ENCODE measurements at regions not wholly inside any gene's neighbourhood (a gene's known extent, or its start where the extent isn't known, plus 50 kb on each side); places are given as distances from the start of the nearest gene placed in this dataset.

GRCh38 chr5:133875179-133875578 lies 93.2 kb downstream of the C5orf15 start:
- H3K36me3 Mint-ChIP-seq, result peaks cover 5% of the 10 kb centered on the region
- H3K9me3 Mint-ChIP-seq, result peaks cover 6% of the 10 kb centered on the region
- ATAC-seq (ENCODE audit: low read depth) (no peak), DNase-seq (no peak)
- no peak overlapping the region for H3K27ac Mint-ChIP-seq
- POLR2A ChIA-PET, result no interaction called here
- no peak overlapping the region for H3K4me3 Mint-ChIP-seq
- no peaks in the 10 kb centered on the region for H3K27me3 Mint-ChIP-seq
- peaks cover 6% of the 10 kb centered on the region for H3K4me1 Mint-ChIP-seq

GRCh38 chr5:133873449-133873848 lies 95.0 kb downstream of the C5orf15 start:
- no peak for DNase-seq
- POLR2A ChIA-PET, result no interaction called here
- Mint-ChIP-seq H3K4me1 (peaks cover 13% of the 10 kb centered on the region), H3K27me3 (no peaks in the 10 kb centered on the region), H3K36me3 (peaks cover 5% of the 10 kb centered on the region), H3K4me3 (no peak overlapping the region), H3K9me3 (peaks cover 6% of the 10 kb centered on the region), H3K27ac (no peak overlapping the region)
- no peak for ATAC-seq (ENCODE audit: low read depth)

GRCh38 chr5:133870661-133871060 lies 97.8 kb downstream of the C5orf15 start:
- POLR2A ChIA-PET, result no interaction called here
- ATAC-seq (ENCODE audit: low read depth) (no peak), DNase-seq (no peak)
- Mint-ChIP-seq H3K9me3 (peaks cover 6% of the 10 kb centered on the region), H3K4me1 (peaks cover 13% of the 10 kb centered on the region), H3K27me3 (no peaks in the 10 kb centered on the region), H3K4me3 (no peak overlapping the region), H3K36me3 (peaks cover 5% of the 10 kb centered on the region), H3K27ac (no peak overlapping the region)

- no peaks in the 10 kb centered on the region for H3K27me3 Mint-ChIP-seq
- peak overlapping the region; percentile 29 for H3K4me3 Mint-ChIP-seq
- no peaks in the 10 kb centered on the region for H3K36me3 Mint-ChIP-seq
- peak overlapping the region; percentile 64 for H3K27ac Mint-ChIP-seq
- DNase-seq (no peak), ATAC-seq (ENCODE audit: low read depth) (no peak)
- H3K4me1 Mint-ChIP-seq, result peaks cover 13% of the 10 kb centered on the region
- H3K9me3 Mint-ChIP-seq, result no peaks in the 10 kb centered on the region
- POLR2A ChIA-PET, result interaction anchor here (1.3 kb wide), 1 partner anchor 68 kb away, joined by 3 read pairs; no protein-coding TSS in a partner anchor
Observed at GRCh38 chr5:133869519-133870335, 98.7 kb downstream of the C5orf15 start.

GRCh38 chr5:133868946-133869518 lies 99.4 kb downstream of the C5orf15 start:
- peak overlapping the region; percentile 64 for H3K27ac Mint-ChIP-seq
- H3K36me3 Mint-ChIP-seq, result no peaks in the 10 kb centered on the region
- H3K27me3 Mint-ChIP-seq, result no peaks in the 10 kb centered on the region
- peaks cover 10% of the 10 kb centered on the region for H3K4me1 Mint-ChIP-seq
- POLR2A ChIA-PET, result interaction anchor here (1.3 kb wide), 1 partner anchor 67 kb away, joined by 3 read pairs; no protein-coding TSS in a partner anchor
- DNase-seq (peak; percentile 83), ATAC-seq (ENCODE audit: low read depth) (peak; percentile 82)
- H3K9me3 Mint-ChIP-seq, result no peaks in the 10 kb centered on the region
- H3K4me3 Mint-ChIP-seq, result peak overlapping the region; percentile 29

- POLR2A ChIA-PET, result no interaction called here
- H3K4me3 Mint-ChIP-seq, result no peak overlapping the region
- ATAC-seq (ENCODE audit: low read depth), result no peak
- H3K27me3 Mint-ChIP-seq, result no peaks in the 10 kb centered on the region
- peaks cover 9% of the 10 kb centered on the region for H3K4me1 Mint-ChIP-seq
- no peaks in the 10 kb centered on the region for H3K36me3 Mint-ChIP-seq
- H3K9me3 Mint-ChIP-seq, result no peaks in the 10 kb centered on the region
- H3K27ac Mint-ChIP-seq, result peak overlapping the region; percentile 36
- no peak for DNase-seq
Observed at GRCh38 chr5:133867851-133868545, 100.4 kb downstream of the C5orf15 start.

GRCh38 chr5:133867341-133867740 lies 101.1 kb downstream of the C5orf15 start:
- H3K27ac Mint-ChIP-seq, result peak overlapping the region; percentile 1
- DNase-seq (no peak), ATAC-seq (ENCODE audit: low read depth) (no peak)
- no peaks in the 10 kb centered on the region for H3K9me3 Mint-ChIP-seq
- POLR2A ChIA-PET, result no interaction called here
- H3K4me3 Mint-ChIP-seq, result no peak overlapping the region
- H3K27me3 Mint-ChIP-seq, result no peaks in the 10 kb centered on the region
- peaks cover 9% of the 10 kb centered on the region for H3K4me1 Mint-ChIP-seq
- H3K36me3 Mint-ChIP-seq, result no peaks in the 10 kb centered on the region

- no peaks in the 10 kb centered on the region for H3K27me3 Mint-ChIP-seq
- peak overlapping the region; percentile 1 for H3K27ac Mint-ChIP-seq
- no peaks in the 10 kb centered on the region for H3K9me3 Mint-ChIP-seq
- no peak for DNase-seq
- POLR2A ChIA-PET, result no interaction called here
- no peak for ATAC-seq (ENCODE audit: low read depth)
- no peak overlapping the region for H3K4me3 Mint-ChIP-seq
- no peaks in the 10 kb centered on the region for H3K36me3 Mint-ChIP-seq
- H3K4me1 Mint-ChIP-seq, result peaks cover 9% of the 10 kb centered on the region
Observed at GRCh38 chr5:133866903-133867245, 101.6 kb downstream of the C5orf15 start.

- Mint-ChIP-seq H3K4me1 (peaks cover 12% of the 10 kb centered on the region), H3K36me3 (no peaks in the 10 kb centered on the region), H3K27me3 (no peaks in the 10 kb centered on the region), H3K9me3 (no peaks in the 10 kb centered on the region), H3K27ac (peak overlapping the region; percentile 1), H3K4me3 (no peak overlapping the region)
- ATAC-seq (ENCODE audit: low read depth), result no peak
- DNase-seq, result no peak
- POLR2A ChIA-PET, result no interaction called here
Observed at GRCh38 chr5:133866160-133866902, 102.1 kb downstream of the C5orf15 start.

- H3K27ac Mint-ChIP-seq, result no peak overlapping the region
- no peaks in the 10 kb centered on the region for H3K36me3 Mint-ChIP-seq
Observed at GRCh38 chr5:133865113-133865512, 103.3 kb downstream of the C5orf15 start.

GRCh38 chr5:133864711-133865110 lies 103.7 kb downstream of the C5orf15 start:
- POLR2A ChIA-PET, result no interaction called here
- DNase-seq (no peak), ATAC-seq (ENCODE audit: low read depth) (no peak)
- H3K27ac Mint-ChIP-seq, result no peak overlapping the region
- no peak overlapping the region for H3K4me3 Mint-ChIP-seq
- H3K9me3 Mint-ChIP-seq, result no peaks in the 10 kb centered on the region
- H3K4me1 Mint-ChIP-seq, result peaks cover 12% of the 10 kb centered on the region
- H3K36me3 Mint-ChIP-seq, result no peaks in the 10 kb centered on the region
- no peaks in the 10 kb centered on the region for H3K27me3 Mint-ChIP-seq

More at GRCh38 chr5:133865113-133865512, 103.3 kb downstream of the C5orf15 start:
- DNase-seq, result no peak
- H3K9me3 Mint-ChIP-seq, result no peaks in the 10 kb centered on the region
- H3K27me3 Mint-ChIP-seq, result no peaks in the 10 kb centered on the region
- no peak for ATAC-seq (ENCODE audit: low read depth)
- POLR2A ChIA-PET, result no interaction called here
- no peak overlapping the region for H3K4me3 Mint-ChIP-seq
- H3K4me1 Mint-ChIP-seq, result peaks cover 12% of the 10 kb centered on the region

- POLR2A ChIA-PET, result no interaction called here
- peaks cover 1% of the 10 kb centered on the region for H3K36me3 Mint-ChIP-seq
- H3K27ac Mint-ChIP-seq, result no peak overlapping the region
- no peak for ATAC-seq (ENCODE audit: low read depth)
- H3K27me3 Mint-ChIP-seq, result no peaks in the 10 kb centered on the region
- H3K4me1 Mint-ChIP-seq, result peaks cover 8% of the 10 kb centered on the region
- no peak overlapping the region for H3K4me3 Mint-ChIP-seq
- peaks cover 3% of the 10 kb centered on the region for H3K9me3 Mint-ChIP-seq
- no peak for DNase-seq
Observed at GRCh38 chr5:133863857-133864585, 104.4 kb downstream of the C5orf15 start.

Data from activated naive CD8-positive, alpha-beta T cell treated with anti-CD3 and anti-CD28 coated beads, Interleukin-2, amount 10 ng/mL, durations not matched to agents 7 days and 5 days (primary cell).